Stimulated activated CD4-positive, alpha-beta T cell treated with anti-CD3 and anti-CD28 coated beads, Interleukin-1b, Interleukin-23, amount 100 ng/mL, for 4 hours (primary cell): ENCODE measurements at regions not wholly inside any gene's neighbourhood (a gene's known extent, or its start where the extent isn't known, plus 50 kb on each side); places are given as distances from the start of the nearest gene placed in this dataset.

Source experiments
- DNase-seq, 2 donors: peaks; one replicate each; pipeline ENCODE4 v3.0.0-alpha.2; 2020; ENCODE audit warnings: low read depth in 2 of 2

DNA sequence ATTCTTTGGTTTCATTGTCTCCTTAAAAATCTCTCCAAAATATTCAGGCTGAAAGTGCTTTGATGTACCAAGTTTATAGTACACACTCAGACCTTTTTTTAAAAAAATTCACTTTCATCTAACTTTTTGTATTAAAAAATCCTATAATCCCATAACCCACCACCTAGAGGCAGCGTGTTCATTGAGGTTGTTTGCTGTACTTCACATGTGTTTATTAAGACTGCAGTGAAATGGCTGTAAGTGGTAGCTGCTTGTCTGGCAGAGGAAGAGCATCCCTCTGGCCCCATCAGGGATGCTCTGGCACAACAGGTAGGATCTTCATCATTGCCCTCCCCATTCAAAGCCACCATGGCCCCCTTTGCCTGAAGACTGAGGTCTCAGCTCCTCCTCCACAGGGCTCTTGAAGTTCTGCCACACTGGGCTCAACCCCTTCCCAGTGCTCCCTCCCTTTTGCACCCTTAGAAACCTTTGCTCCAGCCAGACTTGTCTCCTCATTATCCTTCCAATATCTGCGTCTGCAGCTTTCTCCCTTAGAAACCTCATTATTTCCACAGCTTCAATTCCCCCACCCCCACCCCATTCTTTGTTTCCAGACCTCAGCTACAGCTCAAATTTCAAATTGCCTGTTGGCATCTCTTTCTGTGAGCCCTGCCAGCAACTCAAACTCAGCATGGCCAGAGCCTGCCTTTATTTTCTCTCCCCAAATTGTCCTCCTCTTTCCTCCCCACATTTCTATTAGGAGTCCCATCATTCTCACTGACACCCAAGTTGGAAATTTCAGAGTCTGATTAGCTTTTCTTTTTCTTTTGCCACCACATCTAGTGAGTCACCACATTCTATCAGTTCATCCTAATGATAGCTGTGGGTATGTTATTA, 369.6 kb upstream of the USP24 start:
- no peak for DNase-seq

DNA sequence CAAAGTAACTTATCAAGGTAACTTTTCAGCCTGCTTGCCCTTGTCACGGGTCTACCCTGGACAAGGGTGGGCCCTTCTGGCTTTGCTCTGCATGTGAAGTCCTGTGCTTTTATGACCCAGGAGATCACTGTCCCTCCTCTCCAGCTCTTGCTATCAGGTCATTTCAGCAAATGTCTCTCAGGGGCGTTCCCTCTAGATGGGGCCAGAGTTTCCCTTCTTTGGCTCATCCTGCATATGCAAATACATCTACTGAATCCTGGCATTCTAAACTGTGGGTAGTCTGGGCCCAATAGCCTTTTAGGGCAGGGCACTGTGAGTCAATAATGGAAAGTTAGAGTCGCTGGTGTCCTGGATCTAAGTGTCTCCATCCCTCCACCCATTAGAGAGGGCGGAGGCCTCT, 366.9 kb upstream of the USP24 start:
- no peak for DNase-seq

DNA sequence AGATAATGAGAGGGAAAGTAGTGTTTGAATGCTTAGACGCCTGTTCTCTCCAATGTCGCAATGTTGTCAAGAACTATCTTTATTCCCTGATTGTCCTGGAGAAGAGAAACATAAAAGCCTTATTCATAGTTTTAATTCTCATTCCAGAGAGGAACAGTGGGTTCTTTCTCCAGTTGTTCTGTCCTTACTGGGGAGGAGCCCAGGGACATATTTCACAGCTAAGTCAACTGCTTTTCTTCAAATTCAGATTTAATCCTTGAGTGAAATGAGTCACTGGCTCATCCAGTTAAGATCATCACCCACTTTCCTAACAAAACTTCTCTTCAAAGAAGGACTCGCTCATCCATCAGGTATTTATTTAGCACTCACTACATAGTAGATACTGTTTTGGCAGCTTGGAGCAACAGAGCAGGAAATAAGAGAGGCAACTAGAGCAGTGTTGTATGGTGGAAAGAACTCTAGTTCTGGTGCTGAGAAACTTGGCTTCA, 365.7 kb upstream of the USP24 start:
- DNase-seq, result no peak

DNA sequence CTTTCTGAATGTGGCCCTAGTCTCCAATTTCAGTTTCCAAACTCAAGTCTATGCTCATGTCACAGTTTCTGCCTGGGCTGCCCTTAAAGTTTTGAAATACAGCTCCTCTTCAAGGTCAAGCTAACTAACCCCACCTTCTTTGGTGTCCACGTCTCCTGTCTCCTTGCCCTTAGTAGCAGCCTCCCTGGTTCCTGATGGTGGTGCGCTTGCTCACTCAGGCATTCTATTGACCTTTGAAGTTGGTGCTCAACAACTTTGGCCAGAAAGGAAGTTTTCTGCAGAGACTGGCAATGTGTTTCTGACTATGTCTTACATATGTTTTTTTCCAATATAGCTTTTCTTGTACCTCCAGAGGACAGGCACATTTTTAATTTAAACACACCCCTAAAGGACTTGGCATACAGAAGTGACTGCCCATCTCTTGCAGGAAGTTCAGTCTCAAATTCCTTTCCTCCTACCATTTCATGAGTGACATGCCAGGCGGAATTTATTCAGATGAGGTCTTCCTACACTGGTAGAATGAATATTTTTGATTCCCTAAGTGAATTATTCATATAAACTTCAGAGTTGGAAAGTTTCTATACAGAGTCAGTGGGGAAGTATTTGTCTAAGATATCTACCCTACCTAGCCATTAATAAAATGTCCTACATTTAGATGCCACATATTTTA, 364.3 kb upstream of the USP24 start:
- DNase-seq, result no peak

DNA sequence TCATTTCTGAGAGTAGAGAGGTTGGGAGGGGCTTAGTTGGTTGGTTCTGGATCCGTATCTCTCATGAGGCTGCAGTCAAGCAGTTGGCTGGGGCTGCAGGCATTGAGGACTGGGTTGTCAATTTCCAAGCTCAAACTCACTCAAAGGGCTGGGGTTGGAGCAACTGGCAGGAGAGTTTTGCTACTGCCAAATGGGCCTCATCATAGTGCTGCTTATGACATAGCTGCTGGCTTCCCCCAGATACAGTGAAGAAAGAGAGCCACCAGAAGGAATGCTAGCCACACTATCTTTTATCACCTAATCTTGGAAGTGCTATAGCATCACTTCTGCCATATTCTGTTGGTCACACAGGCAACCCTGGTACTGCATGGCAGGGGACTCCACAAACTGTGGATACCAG, 363.5 kb upstream of the USP24 start:
- no peak for DNase-seq

DNA sequence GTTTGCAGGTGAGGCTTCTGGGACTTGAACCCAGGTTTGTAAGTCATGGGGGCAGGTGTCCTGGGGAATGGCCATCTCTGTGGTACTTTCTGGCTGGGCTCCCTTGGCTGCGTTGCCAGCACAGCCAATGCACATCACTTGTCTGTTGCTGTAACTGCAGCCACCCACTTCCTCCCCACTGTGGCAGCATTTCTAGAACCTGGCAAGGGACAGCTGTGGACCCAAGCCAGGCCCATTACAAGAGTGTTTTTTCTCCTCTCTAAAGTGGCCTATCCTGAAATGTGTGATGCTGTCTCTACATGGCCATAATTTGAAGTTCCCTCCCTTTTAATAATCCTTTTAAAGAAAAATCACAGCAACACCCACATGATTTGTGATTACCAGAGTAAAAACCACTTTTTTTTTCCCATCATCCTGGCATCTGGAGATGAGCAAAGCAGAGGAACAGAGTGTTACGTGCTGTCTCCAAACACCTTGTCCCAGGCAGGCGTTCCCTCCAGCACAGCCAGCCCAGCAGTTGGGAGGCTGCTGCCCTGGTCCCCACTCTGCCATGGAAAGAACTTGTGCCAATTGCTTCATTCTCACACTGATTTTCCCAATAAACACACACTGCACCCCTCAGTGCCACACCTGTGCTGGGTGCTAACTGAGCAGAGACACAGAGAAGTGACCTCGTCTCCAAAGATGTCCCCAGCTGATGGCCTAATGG, 360.6 kb upstream of the USP24 start:
- DNase-seq, result no peak

DNA sequence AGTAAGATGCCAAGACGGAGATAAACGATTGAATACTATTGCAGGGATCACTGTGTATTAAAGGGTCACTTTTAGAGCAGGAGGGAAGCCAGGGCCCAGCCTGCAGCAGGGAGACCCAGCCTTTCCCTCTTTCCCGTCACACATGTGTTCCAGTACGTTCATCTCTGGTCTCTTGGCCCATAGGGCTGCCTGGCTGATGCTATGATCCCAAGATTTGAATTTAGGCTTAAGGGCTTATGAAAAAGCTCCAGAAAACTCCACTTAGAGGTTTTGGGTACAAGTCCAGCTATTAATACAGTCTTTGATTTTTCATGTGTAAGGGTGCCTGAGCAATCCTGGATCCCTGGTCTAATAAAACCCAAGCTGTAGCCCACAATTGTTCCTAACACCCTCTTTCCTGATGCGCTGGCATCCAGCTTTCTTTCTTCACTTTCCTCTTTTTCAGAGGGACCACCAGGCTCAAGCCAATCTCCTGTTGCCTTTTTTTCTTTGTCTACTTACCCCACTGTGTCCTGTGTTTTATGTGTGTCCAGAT, 359.6 kb upstream of the USP24 start:
- DNase-seq, result no peak

DNA sequence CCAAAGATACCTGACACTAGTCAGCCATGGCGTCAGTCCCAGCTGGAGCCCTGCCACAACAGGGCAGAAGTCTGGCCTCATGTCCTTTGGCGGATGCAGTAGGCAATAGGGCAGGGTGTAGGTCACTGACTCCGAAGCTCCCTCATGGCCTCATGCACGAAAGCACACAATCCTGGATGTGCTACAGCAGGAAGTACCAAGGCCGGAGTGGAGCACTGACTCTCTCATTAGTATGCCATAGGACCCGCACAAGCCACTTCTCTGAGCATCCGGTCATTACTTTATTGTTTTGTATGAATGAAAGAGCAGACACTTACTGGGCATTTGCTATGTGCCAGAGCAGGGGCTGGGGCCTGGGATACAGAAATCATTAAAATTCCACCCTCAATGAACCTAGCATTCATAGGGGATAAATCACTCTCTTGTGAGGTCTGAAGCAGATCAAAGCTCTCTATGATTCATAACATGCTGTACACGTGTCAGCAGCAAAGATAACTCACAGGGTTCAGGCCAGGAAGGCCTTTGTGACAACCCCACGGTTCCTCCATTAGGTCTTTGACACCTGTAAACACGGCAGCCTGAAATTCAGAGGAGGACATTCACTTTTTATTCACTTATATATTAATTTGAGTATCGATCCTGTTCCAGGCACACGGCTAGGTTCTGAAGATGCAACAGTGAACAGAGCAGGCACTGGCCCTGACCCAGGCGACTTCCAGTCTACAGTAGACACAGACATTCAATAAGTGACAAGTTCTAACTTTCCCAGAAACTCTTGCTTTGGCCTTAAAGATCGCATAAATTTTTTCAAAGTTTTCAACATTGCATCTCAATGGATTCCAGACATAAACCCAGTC, 357.9 kb upstream of the USP24 start:
- no peak for DNase-seq

DNA sequence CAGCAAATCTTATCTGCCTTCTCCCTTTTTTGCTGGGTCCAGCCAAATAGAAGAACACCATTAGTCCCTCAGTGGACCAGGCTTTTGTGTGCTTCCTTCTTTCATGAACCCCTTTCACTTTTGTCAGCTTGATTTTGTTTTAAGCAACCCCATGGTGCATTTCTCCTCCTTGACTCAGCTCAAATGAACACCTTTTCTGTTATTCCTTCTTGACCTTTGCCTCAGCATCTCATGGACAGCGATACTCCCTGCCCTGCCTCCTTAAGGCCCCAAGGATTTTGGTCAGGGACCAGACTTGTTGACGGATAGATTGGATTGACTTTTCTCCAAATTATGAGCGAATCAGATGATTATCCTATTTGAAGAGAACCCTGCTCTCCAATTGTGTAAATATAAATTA, 356.6 kb upstream of the USP24 start:
- no peak for DNase-seq

DNA sequence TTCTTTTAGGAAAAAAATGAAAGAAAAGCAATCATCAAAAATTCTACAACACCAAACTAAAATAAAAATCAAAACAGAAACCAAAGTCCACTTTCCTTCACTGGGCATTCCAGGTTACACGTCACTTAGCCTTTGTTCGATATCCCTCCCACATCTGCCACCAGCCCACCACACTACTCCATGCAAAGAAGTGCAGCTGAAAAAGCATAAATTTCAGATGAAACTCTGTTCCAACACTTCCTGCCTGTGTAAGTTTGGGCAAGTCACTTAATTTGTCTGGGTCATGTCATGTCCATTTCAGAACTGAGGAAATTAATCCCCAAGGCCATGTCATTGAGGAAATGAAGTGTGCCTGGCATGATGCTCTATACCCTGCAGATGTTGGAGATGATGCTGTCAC, 354.3 kb upstream of the USP24 start:
- no peak for DNase-seq

DNA sequence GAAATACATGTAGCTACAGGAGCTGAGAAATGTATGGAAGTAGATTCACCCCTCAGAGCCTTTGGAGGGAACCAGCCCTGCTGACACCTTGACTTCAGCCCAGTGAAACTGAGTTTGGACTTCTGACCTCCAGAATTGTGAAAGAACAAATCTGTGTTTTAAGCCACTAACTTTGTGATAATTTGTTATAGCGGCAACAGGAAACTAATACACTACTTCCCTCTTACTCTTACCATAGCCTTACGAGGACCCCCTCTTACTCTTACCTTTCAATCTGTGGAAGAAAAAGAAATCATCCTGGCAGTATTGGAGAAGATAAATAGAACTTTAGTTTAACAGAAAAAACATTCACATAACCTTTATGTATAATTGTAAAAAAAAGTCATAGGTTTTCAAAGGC, 353.6 kb upstream of the USP24 start:
- DNase-seq, result no peak

DNA sequence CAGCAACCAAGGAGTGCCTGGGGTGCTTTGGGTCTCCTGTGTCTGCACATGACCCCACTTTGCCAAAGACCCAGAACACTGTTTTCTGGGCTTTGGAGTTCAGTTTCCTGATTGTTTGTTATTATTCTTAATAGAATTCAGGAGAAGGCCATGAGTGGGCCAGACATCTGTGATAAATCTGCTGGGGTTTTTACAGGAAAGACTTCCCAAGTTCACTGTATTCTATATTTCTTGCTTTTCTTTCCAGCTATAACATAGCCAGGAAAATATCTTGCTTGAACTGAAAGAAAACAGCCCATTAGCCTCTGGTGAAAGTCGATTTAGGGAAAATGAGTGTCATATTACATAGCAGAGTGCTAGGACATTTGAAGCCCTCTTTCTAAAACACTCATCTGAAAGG, 345.1 kb upstream of the USP24 start:
- DNase-seq, result no peak

DNA sequence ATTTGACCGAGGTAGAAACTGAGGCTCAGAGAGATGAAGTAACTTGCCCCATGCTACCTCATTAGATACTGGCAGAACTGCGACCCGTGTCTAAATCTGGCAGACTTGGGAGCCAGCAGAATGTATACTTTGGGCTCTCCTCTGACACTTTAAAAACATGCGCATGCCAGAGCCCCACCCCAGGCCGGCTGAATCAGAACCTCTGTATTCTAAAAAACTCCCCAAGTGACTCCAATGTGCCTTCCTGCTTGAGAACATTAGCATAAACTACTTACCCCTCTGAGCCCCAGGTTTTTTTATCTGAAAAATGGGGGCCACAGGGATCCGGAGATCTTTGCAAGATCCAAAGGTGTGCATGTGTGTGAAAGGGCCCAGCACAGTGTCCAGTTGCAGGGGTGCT, 344.7 kb upstream of the USP24 start:
- no peak for DNase-seq

DNA sequence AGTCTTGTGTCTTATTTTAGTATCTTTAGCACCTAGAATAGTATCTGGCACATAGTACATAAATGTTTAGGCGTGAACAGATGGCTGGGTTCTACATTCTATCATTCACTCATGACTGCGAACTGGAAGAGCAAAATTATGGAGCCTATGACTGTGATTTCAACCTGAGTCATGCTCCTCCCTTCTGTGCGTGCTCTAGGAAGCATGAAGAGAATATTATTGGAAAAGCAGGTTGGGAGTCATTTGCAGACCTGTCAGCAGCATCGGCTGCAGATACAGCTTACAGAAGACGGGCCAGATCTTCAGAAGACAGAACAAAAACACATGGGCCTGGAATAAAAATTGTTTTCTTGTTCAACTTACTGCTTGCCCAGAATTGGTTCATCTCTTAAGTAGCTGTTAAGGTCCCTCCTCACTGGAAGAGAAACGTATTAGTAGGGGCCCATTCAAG, 344.0 kb upstream of the USP24 start:
- DNase-seq, result no peak

DNA sequence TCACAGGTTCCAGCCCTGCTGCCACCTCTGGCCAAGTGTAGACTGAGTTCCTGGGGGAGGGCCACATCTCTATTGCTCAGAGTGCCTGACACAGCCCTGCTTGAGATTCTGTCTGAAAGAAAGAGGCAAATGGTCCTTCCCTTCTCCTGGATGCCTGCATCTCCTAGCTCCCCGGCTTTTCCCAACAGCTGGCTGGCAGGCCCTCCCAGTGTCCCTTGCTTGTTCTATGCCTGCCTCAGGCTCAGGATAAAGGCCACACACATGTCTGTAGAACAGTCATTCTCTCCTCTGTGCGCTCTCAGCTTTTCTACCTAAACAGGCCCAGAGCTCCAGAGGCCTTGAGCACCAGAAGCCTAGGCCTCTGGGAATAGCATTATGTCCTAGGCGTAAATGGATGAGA, 343.4 kb upstream of the USP24 start:
- no peak for DNase-seq

DNA sequence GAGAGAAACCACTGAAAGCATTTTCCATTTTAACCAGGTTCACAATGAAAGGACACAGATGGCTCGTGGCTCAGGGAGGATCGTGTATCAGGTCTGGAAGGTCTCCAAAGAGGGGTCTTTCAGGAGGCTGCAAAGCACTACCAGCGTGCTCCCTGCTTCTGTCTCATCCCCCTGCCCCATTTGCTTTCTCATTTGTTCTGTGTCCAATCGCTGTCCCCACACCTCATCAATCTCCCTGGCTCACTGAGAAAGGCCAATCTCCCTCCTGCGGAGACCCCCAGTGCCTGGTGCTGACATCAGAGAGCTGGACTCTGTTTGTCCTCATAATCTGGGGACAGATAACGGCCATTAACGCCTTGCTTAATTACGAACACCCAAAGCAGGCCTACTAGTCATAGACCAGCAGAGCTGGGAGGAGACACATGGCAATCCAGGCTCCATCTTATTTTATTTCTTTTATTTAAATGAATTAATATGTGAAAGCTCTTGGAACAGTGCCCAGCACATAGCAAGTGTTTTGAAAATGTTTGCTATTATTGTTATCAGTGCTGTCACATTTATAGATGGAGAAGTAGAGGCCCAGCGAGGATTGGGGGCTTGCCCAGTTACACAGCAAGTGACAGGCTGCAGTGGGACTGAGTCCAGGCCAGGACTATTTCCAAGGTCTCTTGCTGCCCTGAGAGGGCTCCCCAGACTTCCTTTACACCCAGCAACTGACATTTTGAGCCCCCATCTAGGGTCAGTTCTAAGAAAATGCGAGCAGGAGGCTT, 341.0 kb upstream of the USP24 start:
- no peak for DNase-seq

DNA sequence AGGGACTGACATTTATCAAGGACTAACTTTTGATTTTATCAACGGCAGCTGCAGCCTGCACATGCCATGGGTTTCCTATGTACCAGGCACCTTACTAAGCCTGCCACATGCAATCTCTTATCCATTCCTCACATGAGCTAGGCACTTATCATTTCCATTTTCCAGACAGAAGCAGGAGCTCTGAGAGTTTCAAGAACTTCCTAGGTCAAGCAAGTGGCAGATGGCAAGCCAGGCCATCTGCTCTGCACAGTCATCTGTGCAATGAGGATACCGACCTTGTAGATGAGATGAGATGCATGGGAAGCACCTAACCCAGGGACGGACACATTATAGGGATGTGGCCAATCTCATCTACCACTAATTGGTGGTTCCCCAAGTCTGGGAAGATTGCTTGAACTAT, 339.4 kb upstream of the USP24 start:
- no peak for DNase-seq

DNA sequence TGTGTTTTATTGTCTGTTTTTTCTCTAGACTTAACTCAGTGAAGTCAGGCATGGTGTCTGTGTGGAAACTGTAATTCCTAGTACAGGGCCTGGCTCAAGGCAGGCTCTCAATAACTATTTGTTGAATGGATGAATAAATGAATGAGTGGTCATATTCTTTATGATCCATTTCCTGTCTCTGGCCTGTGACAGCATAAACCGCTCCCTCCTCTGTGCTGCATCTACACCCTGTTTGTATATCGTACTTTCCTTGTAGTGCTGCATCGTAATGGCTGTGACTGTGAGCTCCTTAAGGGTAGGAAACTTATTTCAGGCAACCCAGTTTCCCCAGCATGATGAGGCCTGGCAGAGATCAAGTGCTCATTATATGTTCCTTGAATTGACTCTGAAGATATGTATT, 337.5 kb upstream of the USP24 start:
- no peak for DNase-seq

DNA sequence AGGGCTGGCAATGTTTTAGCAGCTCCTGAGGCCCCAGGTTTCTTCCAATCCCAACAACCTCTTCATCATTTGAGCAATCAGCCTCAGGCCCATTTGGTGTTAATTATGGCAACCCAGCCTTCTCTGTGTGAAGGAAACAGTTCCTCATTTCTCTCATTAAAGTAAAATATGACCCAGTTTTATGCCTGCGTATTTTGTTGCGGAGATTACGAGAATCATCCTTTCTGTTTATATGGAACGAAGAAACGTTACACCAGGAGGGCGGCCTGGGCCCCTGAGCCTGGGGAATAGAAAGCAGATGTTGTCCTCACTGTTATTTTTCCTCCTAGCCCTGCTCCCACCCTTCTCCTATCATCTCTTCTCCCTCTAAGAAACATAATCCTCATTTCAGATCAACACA, 332.2 kb upstream of the USP24 start:
- no peak for DNase-seq

DNA sequence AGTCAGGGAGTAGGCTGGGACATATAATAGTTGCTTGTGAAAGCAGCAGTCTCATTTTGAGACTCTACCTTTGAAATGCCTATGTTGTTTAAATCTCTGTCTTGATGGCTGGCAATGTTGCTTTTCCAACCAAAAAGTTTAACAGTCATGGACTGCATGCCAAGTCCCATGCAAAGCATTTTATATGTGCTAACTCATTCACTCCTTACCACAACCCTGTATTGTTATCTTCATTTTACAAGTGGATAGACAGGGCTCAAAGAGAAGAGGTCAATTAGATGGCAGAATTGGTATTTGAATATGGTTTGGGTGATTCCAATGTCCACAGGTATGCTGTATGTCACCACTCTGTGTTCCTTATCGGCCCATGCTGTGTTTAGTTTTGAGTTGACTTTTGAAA, 331.4 kb upstream of the USP24 start:
- no peak for DNase-seq

DNA sequence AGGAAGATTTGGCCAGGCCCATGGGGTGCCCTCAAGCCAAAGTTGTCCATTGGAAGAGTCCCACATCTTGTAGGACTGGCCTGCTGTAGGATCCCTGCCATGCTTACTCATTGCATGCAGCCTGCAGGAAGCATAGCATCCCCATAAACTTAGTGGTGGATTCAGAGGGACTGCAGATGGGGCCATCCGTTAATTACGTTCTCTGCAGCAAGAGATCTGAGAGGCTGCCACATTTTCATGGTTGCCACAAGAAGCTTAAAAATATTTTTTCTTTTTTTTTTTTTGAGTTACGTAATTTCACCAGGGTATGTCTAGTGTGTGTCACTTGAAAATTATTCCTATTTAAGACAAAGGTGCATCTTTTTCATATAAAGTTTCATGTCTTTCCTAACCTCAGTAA, 329.7 kb upstream of the USP24 start:
- no peak for DNase-seq
